GM10248 (cell line): ENCODE measurements at regions not wholly inside any gene's neighbourhood (a gene's known extent, or its start where the extent isn't known, plus 50 kb on each side); places are given as distances from the start of the nearest gene placed in this dataset.
"Not testable (repeated sequence)": the region's sequence is repeated elsewhere in the genome, so short reads cannot be mapped to it uniquely, and the experiment has no call there.

Source experiments
- CTCF ChIA-PET: fragments of 300-600 bp; sonication (Branson Sonifier 250); formaldehyde crosslinking; extraction: SDS; loops from one replicate; lab custom pipeline; 2021; ENCODE audit warnings: antibody characterized with exemption; lab: Yijun Ruan, JAX
- POLR2A ChIA-PET: fragments of 350-650 bp; sonication (Branson Sonifier 250); formaldehyde crosslinking; extraction: SDS; loops from one replicate; lab custom pipeline; 2020; ENCODE audit warnings: antibody characterized with exemption; lab: Yijun Ruan, JAX
- DNase-seq: peaks from one replicate; pipeline ENCODE4 v3.0.0; 2012; ENCODE audit errors: extremely low spot score
- CTCF ChIP-seq: IDR thresholded peaks from 2 replicates; pipeline ENCODE4 v1.5.1; 2012; ENCODE audit warnings: mild to moderate bottlenecking, low read depth; ENCODE audit errors: extremely low read depth, missing control alignments, control extremely low read depth

GRCh38 chr1:81252471-81253151 lies 548.1 kb upstream of the ADGRL2 start:
- CTCF ChIA-PET = interaction anchor here (1.3 kb wide), 1 partner anchor 17 kb away, joined by 3 read pairs; no protein-coding TSS in a partner anchor

GRCh38 chr1:81250825-81251224 lies 549.9 kb upstream of the ADGRL2 start:
- POLR2A ChIA-PET, CTCF ChIA-PET, DNase-seq: not testable (repeated sequence)

More at GRCh38 chr1:81252471-81253151, 548.1 kb upstream of the ADGRL2 start:
- DNase-seq = no peak
- TF ChIP-seq CTCF = no peak
- POLR2A ChIA-PET = no interaction called here

- POLR2A ChIA-PET, DNase-seq, CTCF ChIA-PET: not testable (repeated sequence)
Measured at GRCh38 chr1:81245084-81245715, 555.5 kb upstream of the ADGRL2 start.

GRCh38 chr1:81244612-81245011 lies 556.1 kb upstream of the ADGRL2 start:
- POLR2A ChIA-PET, DNase-seq: not testable (repeated sequence)
- CTCF ChIA-PET = interaction anchor here (1.1 kb wide), 1 partner anchor 15 kb away, joined by 3 read pairs; no protein-coding TSS in a partner anchor

GRCh38 chr1:81242103-81242502 lies 558.6 kb upstream of the ADGRL2 start:
- CTCF ChIA-PET = no interaction called here
- DNase-seq = no peak
- POLR2A ChIA-PET = no interaction called here
- TF ChIP-seq CTCF = no peak

- ChIA-PET POLR2A (no interaction called here), CTCF (interaction anchor here (0.7 kb wide), 1 partner anchor 12 kb away, joined by 3 read pairs; no protein-coding TSS in a partner anchor)
- TF ChIP-seq CTCF = no peak
- no peak for DNase-seq
Measured at GRCh38 chr1:81238129-81238528, 562.6 kb upstream of the ADGRL2 start.

GRCh38 chr1:81237473-81238089 lies 563.2 kb upstream of the ADGRL2 start:
- no peak for DNase-seq
- no peak for TF ChIP-seq CTCF
- POLR2A ChIA-PET = no interaction called here
- CTCF ChIA-PET = interaction anchor here (0.7 to 1.5 kb wide), 2 partner anchors 11 to 13 kb away, joined by 3 read pairs; no protein-coding TSS in a partner anchor

- ChIA-PET POLR2A (no interaction called here), CTCF (interaction anchor here (0.7 kb wide), 1 partner anchor 9 kb away, joined by 5 read pairs; no protein-coding TSS in a partner anchor)
- DNase-seq = no peak
- TF ChIP-seq CTCF = no peak
Measured at GRCh38 chr1:81234237-81234636, 566.5 kb upstream of the ADGRL2 start.
